ENCODE measurements at regions not wholly inside any gene's neighbourhood (a gene's known extent, or its start where the extent isn't known, plus 50 kb on each side); places are given as distances from the start of the nearest gene placed in this dataset.

DNA sequence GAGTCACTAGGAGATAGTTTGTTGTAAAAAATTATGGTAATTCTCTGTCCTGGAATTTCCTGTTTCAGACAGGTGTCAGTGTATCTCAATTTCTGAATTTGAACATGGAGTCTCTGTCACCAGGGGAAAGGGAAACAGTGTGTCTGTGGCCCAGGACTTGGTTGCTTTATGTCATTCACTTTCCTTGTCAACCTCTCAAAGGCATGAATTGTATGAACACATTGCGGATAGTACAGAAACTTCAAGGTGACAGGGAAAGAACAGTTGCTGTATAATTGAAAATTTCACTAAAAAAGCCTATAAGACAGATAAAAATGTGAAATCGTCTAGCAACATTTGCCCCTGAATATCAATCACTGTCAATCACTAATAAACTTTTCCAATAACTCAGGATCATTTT is 175.0 kb upstream of the DPH6 start:
- TF ChIP-seq CTCF (conservative IDR thresholded peaks at IDR 0.05) (no peak), EZH2 (IDR thresholded peaks at IDR 0.05; ENCODE audit: low read depth) (no peak)

Data from PC-9 (cell line).